ENCODE measurements at regions not wholly inside any gene's neighbourhood (a gene's known extent, or its start where the extent isn't known, plus 50 kb on each side); places are given as distances from the start of the nearest gene placed in this dataset.

DNA sequence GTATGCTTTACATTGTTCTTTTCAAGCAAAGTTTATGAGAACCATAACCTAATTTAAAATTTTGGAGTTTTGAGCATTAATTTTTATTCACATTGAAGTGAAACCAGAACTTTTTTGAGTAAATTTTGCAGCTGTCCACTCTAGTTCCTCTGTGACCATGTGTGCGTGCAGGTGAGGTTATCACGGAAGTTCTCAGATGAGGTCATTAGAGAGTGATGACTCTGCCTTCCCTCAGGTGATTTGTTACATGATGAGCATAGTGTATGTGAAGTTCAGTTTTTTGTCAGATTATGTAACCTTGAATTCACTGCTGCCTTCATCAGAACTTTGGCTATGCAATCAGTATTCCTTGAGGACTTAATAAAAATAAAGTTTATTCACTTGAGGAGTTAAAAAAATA, 828.2 kb downstream of the ADGRL2 start:
- TF ChIP-seq, protein P1, sequence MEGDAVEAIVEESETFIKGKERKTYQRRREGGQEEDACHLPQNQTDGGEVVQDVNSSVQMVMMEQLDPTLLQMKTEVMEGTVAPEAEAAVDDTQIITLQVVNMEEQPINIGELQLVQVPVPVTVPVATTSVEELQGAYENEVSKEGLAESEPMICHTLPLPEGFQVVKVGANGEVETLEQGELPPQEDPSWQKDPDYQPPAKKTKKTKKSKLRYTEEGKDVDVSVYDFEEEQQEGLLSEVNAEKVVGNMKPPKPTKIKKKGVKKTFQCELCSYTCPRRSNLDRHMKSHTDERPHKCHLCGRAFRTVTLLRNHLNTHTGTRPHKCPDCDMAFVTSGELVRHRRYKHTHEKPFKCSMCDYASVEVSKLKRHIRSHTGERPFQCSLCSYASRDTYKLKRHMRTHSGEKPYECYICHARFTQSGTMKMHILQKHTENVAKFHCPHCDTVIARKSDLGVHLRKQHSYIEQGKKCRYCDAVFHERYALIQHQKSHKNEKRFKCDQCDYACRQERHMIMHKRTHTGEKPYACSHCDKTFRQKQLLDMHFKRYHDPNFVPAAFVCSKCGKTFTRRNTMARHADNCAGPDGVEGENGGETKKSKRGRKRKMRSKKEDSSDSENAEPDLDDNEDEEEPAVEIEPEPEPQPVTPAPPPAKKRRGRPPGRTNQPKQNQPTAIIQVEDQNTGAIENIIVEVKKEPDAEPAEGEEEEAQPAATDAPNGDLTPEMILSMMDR (IDR thresholded peaks at IDR 0.05): no peak
- TF ChIP-seq POLR2A (IDR thresholded peaks at IDR 0.05): no peak

Measured in Peyer's patch (tissue), 4 donors.